ENCODE measurements at regions not wholly inside any gene's neighbourhood (a gene's known extent, or its start where the extent isn't known, plus 50 kb on each side); places are given as distances from the start of the nearest gene placed in this dataset.

DNA sequence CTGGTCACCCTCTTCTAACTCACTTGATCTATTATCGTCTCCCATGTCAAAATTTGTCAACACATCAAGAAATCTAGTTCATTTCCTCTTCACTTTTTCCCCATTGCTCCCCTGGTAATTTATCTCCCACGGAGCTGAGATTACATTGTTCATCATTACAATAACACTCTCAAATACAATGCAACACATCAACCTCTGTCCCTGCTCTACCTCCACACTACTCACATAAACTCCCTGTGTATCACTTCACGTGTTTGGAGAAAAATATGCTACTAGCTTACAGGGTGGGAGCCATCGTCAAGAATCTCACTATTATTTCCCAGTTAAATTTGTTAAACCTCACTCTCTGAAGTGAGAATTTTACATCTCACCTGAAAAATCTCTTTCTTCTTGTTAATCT is 1006.4 kb downstream of the ARAP2 start:
- TF ChIP-seq, protein P1, sequence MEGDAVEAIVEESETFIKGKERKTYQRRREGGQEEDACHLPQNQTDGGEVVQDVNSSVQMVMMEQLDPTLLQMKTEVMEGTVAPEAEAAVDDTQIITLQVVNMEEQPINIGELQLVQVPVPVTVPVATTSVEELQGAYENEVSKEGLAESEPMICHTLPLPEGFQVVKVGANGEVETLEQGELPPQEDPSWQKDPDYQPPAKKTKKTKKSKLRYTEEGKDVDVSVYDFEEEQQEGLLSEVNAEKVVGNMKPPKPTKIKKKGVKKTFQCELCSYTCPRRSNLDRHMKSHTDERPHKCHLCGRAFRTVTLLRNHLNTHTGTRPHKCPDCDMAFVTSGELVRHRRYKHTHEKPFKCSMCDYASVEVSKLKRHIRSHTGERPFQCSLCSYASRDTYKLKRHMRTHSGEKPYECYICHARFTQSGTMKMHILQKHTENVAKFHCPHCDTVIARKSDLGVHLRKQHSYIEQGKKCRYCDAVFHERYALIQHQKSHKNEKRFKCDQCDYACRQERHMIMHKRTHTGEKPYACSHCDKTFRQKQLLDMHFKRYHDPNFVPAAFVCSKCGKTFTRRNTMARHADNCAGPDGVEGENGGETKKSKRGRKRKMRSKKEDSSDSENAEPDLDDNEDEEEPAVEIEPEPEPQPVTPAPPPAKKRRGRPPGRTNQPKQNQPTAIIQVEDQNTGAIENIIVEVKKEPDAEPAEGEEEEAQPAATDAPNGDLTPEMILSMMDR (conservative IDR thresholded peaks at IDR 0.05 in 1 of 2, IDR thresholded peaks at IDR 0.05 in 1 of 2; ENCODE audit: low read depth in 1 of 2, low read length in 2 of 2) = no peak
- no peak for TF ChIP-seq EZH2 (IDR thresholded peaks at IDR 0.05; ENCODE audit: low read length, missing control alignments)

All from fibroblast of lung (primary cell).